ENCODE measurements at regions not wholly inside any gene's neighbourhood (a gene's known extent, or its start where the extent isn't known, plus 50 kb on each side); places are given as distances from the start of the nearest gene placed in this dataset.
"Not testable (repeated sequence)": the region's sequence is repeated elsewhere in the genome, so short reads cannot be mapped to it uniquely, and the experiment has no call there.

- 44 to 59% methylated on average over 14 of the region's 14 CpGs for WGBS, 2 donors
- no peak for FAIRE-seq
- TF ChIP-seq, protein P1, sequence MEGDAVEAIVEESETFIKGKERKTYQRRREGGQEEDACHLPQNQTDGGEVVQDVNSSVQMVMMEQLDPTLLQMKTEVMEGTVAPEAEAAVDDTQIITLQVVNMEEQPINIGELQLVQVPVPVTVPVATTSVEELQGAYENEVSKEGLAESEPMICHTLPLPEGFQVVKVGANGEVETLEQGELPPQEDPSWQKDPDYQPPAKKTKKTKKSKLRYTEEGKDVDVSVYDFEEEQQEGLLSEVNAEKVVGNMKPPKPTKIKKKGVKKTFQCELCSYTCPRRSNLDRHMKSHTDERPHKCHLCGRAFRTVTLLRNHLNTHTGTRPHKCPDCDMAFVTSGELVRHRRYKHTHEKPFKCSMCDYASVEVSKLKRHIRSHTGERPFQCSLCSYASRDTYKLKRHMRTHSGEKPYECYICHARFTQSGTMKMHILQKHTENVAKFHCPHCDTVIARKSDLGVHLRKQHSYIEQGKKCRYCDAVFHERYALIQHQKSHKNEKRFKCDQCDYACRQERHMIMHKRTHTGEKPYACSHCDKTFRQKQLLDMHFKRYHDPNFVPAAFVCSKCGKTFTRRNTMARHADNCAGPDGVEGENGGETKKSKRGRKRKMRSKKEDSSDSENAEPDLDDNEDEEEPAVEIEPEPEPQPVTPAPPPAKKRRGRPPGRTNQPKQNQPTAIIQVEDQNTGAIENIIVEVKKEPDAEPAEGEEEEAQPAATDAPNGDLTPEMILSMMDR (IDR thresholded peaks at IDR 0.05) = no peak
Observed at GRCh38 chr20:48503166-48503815, 324.5 kb downstream of the PREX1 start.

DNA sequence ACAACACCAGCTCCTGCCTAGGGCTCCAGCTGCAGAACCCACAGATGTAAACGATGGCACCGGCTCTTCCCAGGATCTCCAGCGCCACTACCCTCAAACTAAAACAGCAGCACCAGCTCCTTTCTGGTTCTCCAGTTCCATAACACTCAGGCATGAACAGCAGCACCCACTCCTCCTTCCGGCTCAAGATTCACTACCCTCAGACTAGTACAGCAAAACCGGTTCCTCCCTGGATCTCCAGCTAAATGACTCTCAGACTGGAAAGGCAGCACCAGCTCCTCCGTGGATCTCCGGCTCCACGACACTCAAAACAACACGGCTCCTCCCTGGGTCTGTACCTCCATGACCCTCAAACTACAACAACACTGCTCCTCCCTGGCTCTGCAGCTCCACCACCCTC is 325.0 kb downstream of the PREX1 start:
- no peak for DNase-seq
- WGBS, 2 donors = 53 to 63% methylated on average over 9 of the region's 9 CpGs
- Histone ChIP-seq H3K27me3 (no peaks in the 10 kb centered on the region), H3K4me1 (no peaks in the 10 kb centered on the region), H3K9me3 (no peaks in the 10 kb centered on the region), H3K27ac (no peak overlapping the region), H3K36me3 (no peaks in the 10 kb centered on the region), H3K4me3 (no peak overlapping the region)
- TF ChIP-seq, protein P1 (IDR thresholded peaks at IDR 0.05) = no peak
- ATAC-seq = no peak
- intact Hi-C loops (cut with DNase I) = no loop called here
- FAIRE-seq = no peak

More at GRCh38 chr20:48503166-48503815, 324.5 kb downstream of the PREX1 start:
- intact Hi-C loops (cut with DNase I) = no loop called here
- no peak for DNase-seq
- Histone ChIP-seq H3K9me3 (no peaks in the 10 kb centered on the region), H3K27ac (no peak overlapping the region), H3K4me1 (no peaks in the 10 kb centered on the region), H3K4me3 (no peak overlapping the region), H3K27me3 (no peaks in the 10 kb centered on the region), H3K36me3 (no peaks in the 10 kb centered on the region)
- no peak for ATAC-seq

GRCh38 chr20:48502016-48502415 is 325.8 kb downstream of the PREX1 start:
- H3K4me1 ChIP-seq = no peaks in the 10 kb centered on the region
- no peak for FAIRE-seq
- H3K36me3 ChIP-seq = no peaks in the 10 kb centered on the region
- ATAC-seq = no peak
- H3K27ac ChIP-seq = no peak overlapping the region
- WGBS, 2 donors = 54 to 60% methylated on average over 9 of the region's 9 CpGs
- intact Hi-C loops (cut with DNase I) = no loop called here
- no peak overlapping the region for H3K4me3 ChIP-seq
- no peaks in the 10 kb centered on the region for H3K27me3 ChIP-seq
- no peak for DNase-seq
- TF ChIP-seq, protein P1 (IDR thresholded peaks at IDR 0.05) = no peak
- no peaks in the 10 kb centered on the region for H3K9me3 ChIP-seq

GRCh38 chr20:48500900-48501299 is 326.9 kb downstream of the PREX1 start:
- ATAC-seq; H3K9me3 ChIP-seq; H3K4me1 ChIP-seq; H3K36me3 ChIP-seq; FAIRE-seq; H3K27ac ChIP-seq; H3K27me3 ChIP-seq; H3K4me3 ChIP-seq; intact Hi-C loops (cut with DNase I); DNase-seq: not testable (repeated sequence)
- 51 to 60% methylated on average over 9 of the region's 9 CpGs for WGBS, 2 donors

GRCh38 chr20:48498939-48499338 is 328.9 kb downstream of the PREX1 start:
- DNase-seq; H3K27me3 ChIP-seq; H3K4me1 ChIP-seq; H3K4me3 ChIP-seq; H3K27ac ChIP-seq; intact Hi-C loops (cut with DNase I); H3K36me3 ChIP-seq; ATAC-seq; FAIRE-seq; H3K9me3 ChIP-seq: not testable (repeated sequence)
- WGBS, 2 donors = 49 to 58% methylated on average over 4 of the region's 4 CpGs

GRCh38 chr20:48498125-48498524 is 329.7 kb downstream of the PREX1 start:
- 65 to 68% methylated on average over 4 of the region's 4 CpGs for whole genome bisulfite sequencing, 2 donors
- intact Hi-C loops (cut with DNase I); FAIRE-seq; H3K27ac ChIP-seq; H3K36me3 ChIP-seq; DNase-seq; H3K4me3 ChIP-seq; H3K27me3 ChIP-seq; ATAC-seq; H3K9me3 ChIP-seq; H3K4me1 ChIP-seq: not testable (repeated sequence)
